ENCODE measurements at regions not wholly inside any gene's neighbourhood (a gene's known extent, or its start where the extent isn't known, plus 50 kb on each side); places are given as distances from the start of the nearest gene placed in this dataset.

DNA sequence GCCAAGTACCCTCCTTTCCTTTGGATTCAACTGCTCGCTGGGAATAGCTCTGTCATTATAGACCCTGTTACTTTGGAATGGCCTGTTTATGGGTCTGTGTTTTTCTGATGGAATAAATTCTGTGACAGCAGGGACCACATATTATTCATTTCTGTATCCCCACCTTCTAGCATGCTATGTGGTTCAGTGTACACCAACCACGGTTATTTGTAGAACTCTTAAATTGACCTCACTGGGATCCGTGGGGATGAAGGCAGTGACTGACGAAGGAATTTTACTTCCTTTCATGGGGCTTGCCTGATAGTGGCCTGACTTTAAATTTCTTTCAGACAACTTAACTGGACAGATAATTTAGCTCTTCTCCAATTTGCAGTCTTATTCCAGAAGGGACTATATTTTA, 343.2 kb downstream of the SPRY1 start:
- peaks cover 3% of the 10 kb centered on the region for H3K9me3 Mint-ChIP-seq (ENCODE audit: unreplicated experiment)
- H4K20me1 ChIP-seq (ENCODE audit: insufficient read depth, low read length): no peaks in the 10 kb centered on the region
- FAIRE-seq (no peak), DNase-seq (ENCODE audit: low read depth) (no peak)
- peaks cover 6% of the 10 kb centered on the region for H3K4me1 Mint-ChIP-seq (ENCODE audit: low read depth, unreplicated experiment)
- no peaks in the 10 kb centered on the region for H3K36me3 ChIP-seq (ENCODE audit: insufficient read depth, low read length)
- H3K9me3 ChIP-seq (ENCODE audit: insufficient read depth, low read depth, low read length): no peaks in the 10 kb centered on the region
- no peak overlapping the region for H3K9ac ChIP-seq (ENCODE audit: low read length)
- H3K79me2 ChIP-seq (ENCODE audit: insufficient read depth, low read length): no peaks in the 10 kb centered on the region
- no peak overlapping the region for H3K27ac Mint-ChIP-seq (ENCODE audit: unreplicated experiment)
- no peaks in the 10 kb centered on the region for H3K4me1 ChIP-seq (ENCODE audit: insufficient read depth, low read length)
- no peak overlapping the region for H3K4me2 ChIP-seq (ENCODE audit: low read length)
- no peak overlapping the region for H2AFZ ChIP-seq (ENCODE audit: low read depth, low read length)
- H3K36me3 Mint-ChIP-seq (ENCODE audit: low read depth, unreplicated experiment): no peaks in the 10 kb centered on the region
- no peak for TF ChIP-seq EZH2 (IDR thresholded peaks at IDR 0.05; ENCODE audit: insufficient read depth, low read length)
- TF ChIP-seq, protein P1, sequence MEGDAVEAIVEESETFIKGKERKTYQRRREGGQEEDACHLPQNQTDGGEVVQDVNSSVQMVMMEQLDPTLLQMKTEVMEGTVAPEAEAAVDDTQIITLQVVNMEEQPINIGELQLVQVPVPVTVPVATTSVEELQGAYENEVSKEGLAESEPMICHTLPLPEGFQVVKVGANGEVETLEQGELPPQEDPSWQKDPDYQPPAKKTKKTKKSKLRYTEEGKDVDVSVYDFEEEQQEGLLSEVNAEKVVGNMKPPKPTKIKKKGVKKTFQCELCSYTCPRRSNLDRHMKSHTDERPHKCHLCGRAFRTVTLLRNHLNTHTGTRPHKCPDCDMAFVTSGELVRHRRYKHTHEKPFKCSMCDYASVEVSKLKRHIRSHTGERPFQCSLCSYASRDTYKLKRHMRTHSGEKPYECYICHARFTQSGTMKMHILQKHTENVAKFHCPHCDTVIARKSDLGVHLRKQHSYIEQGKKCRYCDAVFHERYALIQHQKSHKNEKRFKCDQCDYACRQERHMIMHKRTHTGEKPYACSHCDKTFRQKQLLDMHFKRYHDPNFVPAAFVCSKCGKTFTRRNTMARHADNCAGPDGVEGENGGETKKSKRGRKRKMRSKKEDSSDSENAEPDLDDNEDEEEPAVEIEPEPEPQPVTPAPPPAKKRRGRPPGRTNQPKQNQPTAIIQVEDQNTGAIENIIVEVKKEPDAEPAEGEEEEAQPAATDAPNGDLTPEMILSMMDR (IDR thresholded peaks at IDR 0.05; ENCODE audit: insufficient read depth, low read depth, low read length): no peak
- no peak overlapping the region for H3K4me3 ChIP-seq (ENCODE audit: insufficient read depth, low read depth, low read length)
- no peaks in the 10 kb centered on the region for H3K27me3 ChIP-seq (ENCODE audit: insufficient read depth, low read length)
- no peak overlapping the region for H3K27ac ChIP-seq (ENCODE audit: low read depth, low read length)
- no peak overlapping the region for H3K4me3 Mint-ChIP-seq (ENCODE audit: unreplicated experiment)
- H3K27me3 Mint-ChIP-seq (ENCODE audit: low read depth, unreplicated experiment): no peaks in the 10 kb centered on the region

DNA sequence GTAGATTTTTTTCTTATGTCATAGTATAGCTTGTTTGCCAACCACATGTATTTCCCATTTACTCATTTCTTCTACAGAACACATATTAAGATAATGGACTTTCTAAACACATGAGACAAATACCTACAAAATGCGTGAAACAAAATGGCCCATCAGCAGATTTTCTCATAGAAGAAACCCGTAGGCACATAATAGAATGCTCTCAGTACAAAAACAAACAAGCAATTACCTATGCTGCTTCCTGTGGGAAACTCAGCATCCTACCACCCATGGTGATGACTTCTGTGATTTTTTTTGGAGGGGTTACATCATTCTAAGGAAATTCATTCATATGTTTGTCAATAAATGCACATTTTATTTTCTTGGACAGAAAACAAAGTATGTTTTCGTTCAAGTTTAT, 343.6 kb downstream of the SPRY1 start:
- Histone ChIP-seq H3K36me3 (ENCODE audit: insufficient read depth, low read length) (no peaks in the 10 kb centered on the region), H3K9me3 (ENCODE audit: insufficient read depth, low read depth, low read length) (no peaks in the 10 kb centered on the region), H3K4me2 (ENCODE audit: low read length) (no peak overlapping the region), H4K20me1 (ENCODE audit: insufficient read depth, low read length) (no peaks in the 10 kb centered on the region), H3K4me1 (ENCODE audit: insufficient read depth, low read length) (no peaks in the 10 kb centered on the region), H2AFZ (ENCODE audit: low read depth, low read length) (no peak overlapping the region), H3K9ac (ENCODE audit: low read length) (no peak overlapping the region), H3K27me3 (ENCODE audit: insufficient read depth, low read length) (no peaks in the 10 kb centered on the region), H3K27ac (ENCODE audit: low read depth, low read length) (no peak overlapping the region), H3K4me3 (ENCODE audit: insufficient read depth, low read depth, low read length) (no peak overlapping the region), H3K79me2 (ENCODE audit: insufficient read depth, low read length) (no peaks in the 10 kb centered on the region)
- no peak for TF ChIP-seq EZH2 (IDR thresholded peaks at IDR 0.05; ENCODE audit: insufficient read depth, low read length)
- TF ChIP-seq, protein P1 (IDR thresholded peaks at IDR 0.05; ENCODE audit: insufficient read depth, low read depth, low read length): no peak
- Mint-ChIP-seq H3K27ac (ENCODE audit: unreplicated experiment) (no peak overlapping the region), H3K9me3 (ENCODE audit: unreplicated experiment) (peaks cover 3% of the 10 kb centered on the region), H3K36me3 (ENCODE audit: low read depth, unreplicated experiment) (no peaks in the 10 kb centered on the region), H3K4me1 (ENCODE audit: low read depth, unreplicated experiment) (peaks cover 6% of the 10 kb centered on the region), H3K27me3 (ENCODE audit: low read depth, unreplicated experiment) (no peaks in the 10 kb centered on the region), H3K4me3 (ENCODE audit: unreplicated experiment) (no peak overlapping the region)
- no peak for DNase-seq (ENCODE audit: low read depth)
- no peak for FAIRE-seq

DNA sequence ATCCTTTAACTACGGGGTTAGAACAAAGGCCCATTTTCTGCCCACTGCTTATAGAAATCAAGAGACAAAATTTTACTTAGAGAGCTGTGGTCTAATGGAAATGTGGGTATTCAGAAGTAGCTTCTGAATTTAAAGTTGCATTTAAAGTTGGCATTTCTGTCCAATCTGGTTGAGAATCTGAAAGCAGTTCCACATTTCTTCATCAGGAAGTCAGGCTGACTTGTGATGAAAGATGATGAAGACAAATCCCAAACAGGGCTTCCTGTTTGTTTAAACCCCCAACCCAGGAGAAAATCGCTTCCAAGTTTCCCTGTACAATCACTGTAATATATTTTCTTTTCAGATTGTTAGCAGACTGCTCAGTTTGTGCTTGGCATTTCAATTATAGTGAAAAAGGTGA, 345.3 kb downstream of the SPRY1 start:
- Mint-ChIP-seq H3K36me3 (ENCODE audit: low read depth, unreplicated experiment) (no peaks in the 10 kb centered on the region), H3K4me1 (ENCODE audit: low read depth, unreplicated experiment) (peaks cover 6% of the 10 kb centered on the region), H3K27ac (ENCODE audit: unreplicated experiment) (peak overlapping the region; percentile 21), H3K9me3 (ENCODE audit: unreplicated experiment) (peaks cover 3% of the 10 kb centered on the region), H3K4me3 (ENCODE audit: unreplicated experiment) (no peak overlapping the region), H3K27me3 (ENCODE audit: low read depth, unreplicated experiment) (no peaks in the 10 kb centered on the region)
- Histone ChIP-seq H3K4me3 (ENCODE audit: insufficient read depth, low read depth, low read length) (no peak overlapping the region), H4K20me1 (ENCODE audit: insufficient read depth, low read length) (no peaks in the 10 kb centered on the region), H3K36me3 (ENCODE audit: insufficient read depth, low read length) (no peaks in the 10 kb centered on the region), H3K4me1 (ENCODE audit: insufficient read depth, low read length) (no peaks in the 10 kb centered on the region), H3K9ac (ENCODE audit: low read length) (no peak overlapping the region), H3K27ac (ENCODE audit: low read depth, low read length) (no peak overlapping the region), H3K27me3 (ENCODE audit: insufficient read depth, low read length) (no peaks in the 10 kb centered on the region), H3K9me3 (ENCODE audit: insufficient read depth, low read depth, low read length) (no peaks in the 10 kb centered on the region), H2AFZ (ENCODE audit: low read depth, low read length) (peak overlapping the region; percentile 53), H3K79me2 (ENCODE audit: insufficient read depth, low read length) (no peaks in the 10 kb centered on the region), H3K4me2 (ENCODE audit: low read length) (peak overlapping the region; percentile 12)
- TF ChIP-seq, protein P1 (IDR thresholded peaks at IDR 0.05; ENCODE audit: insufficient read depth, low read depth, low read length): no peak
- no peak for TF ChIP-seq EZH2 (IDR thresholded peaks at IDR 0.05; ENCODE audit: insufficient read depth, low read length)
- FAIRE-seq (no peak), DNase-seq (ENCODE audit: low read depth) (peak; percentile 16)
